ENCODE measurements at regions not wholly inside any gene's neighbourhood (a gene's known extent, or its start where the extent isn't known, plus 50 kb on each side); places are given as distances from the start of the nearest gene placed in this dataset.

DNA sequence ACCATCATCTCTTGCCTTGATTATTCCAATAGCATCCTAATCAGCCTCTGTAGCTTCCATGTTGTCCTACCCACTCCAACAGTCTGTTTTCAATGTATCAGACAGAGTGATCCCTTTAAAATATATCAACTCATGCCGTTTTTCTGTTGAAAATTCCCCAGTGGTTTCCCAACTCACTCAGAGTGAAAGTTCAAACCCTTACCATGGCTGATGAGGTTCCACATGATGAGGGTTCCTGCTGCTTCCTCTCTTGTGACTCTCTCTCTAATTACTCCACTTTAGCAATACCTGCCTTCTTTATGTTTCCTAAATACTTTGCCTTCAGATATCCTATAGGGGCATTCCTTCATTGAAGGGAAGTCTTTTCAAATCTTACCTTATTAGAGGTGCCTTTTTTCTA is 334.7 kb downstream of the PPP1R2C start:
- Histone ChIP-seq H3K27ac (replicated peaks) (no peak overlapping the region), H3K27me3 (ENCODE audit: insufficient read depth, poor library complexity, severe bottlenecking) (no peaks in the 10 kb centered on the region), H3K4me3 (replicated peaks; ENCODE audit: insufficient read depth, low read length) (no peak overlapping the region)
- TF ChIP-seq SPI1 (IDR thresholded peaks at IDR 0.05; ENCODE audit: borderline replicate concordance, low read depth) (no peak), POLR2AphosphoS5 (IDR thresholded peaks at IDR 0.05; ENCODE audit: low read depth) (no peak), GABPA (IDR thresholded peaks at IDR 0.05; ENCODE audit: low read depth) (no peak)
- TF ChIP-seq, protein P1, sequence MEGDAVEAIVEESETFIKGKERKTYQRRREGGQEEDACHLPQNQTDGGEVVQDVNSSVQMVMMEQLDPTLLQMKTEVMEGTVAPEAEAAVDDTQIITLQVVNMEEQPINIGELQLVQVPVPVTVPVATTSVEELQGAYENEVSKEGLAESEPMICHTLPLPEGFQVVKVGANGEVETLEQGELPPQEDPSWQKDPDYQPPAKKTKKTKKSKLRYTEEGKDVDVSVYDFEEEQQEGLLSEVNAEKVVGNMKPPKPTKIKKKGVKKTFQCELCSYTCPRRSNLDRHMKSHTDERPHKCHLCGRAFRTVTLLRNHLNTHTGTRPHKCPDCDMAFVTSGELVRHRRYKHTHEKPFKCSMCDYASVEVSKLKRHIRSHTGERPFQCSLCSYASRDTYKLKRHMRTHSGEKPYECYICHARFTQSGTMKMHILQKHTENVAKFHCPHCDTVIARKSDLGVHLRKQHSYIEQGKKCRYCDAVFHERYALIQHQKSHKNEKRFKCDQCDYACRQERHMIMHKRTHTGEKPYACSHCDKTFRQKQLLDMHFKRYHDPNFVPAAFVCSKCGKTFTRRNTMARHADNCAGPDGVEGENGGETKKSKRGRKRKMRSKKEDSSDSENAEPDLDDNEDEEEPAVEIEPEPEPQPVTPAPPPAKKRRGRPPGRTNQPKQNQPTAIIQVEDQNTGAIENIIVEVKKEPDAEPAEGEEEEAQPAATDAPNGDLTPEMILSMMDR (IDR thresholded peaks at IDR 0.05; ENCODE audit: insufficient read depth, low read length) = no peak
- TF ChIP-seq, protein P2, sequence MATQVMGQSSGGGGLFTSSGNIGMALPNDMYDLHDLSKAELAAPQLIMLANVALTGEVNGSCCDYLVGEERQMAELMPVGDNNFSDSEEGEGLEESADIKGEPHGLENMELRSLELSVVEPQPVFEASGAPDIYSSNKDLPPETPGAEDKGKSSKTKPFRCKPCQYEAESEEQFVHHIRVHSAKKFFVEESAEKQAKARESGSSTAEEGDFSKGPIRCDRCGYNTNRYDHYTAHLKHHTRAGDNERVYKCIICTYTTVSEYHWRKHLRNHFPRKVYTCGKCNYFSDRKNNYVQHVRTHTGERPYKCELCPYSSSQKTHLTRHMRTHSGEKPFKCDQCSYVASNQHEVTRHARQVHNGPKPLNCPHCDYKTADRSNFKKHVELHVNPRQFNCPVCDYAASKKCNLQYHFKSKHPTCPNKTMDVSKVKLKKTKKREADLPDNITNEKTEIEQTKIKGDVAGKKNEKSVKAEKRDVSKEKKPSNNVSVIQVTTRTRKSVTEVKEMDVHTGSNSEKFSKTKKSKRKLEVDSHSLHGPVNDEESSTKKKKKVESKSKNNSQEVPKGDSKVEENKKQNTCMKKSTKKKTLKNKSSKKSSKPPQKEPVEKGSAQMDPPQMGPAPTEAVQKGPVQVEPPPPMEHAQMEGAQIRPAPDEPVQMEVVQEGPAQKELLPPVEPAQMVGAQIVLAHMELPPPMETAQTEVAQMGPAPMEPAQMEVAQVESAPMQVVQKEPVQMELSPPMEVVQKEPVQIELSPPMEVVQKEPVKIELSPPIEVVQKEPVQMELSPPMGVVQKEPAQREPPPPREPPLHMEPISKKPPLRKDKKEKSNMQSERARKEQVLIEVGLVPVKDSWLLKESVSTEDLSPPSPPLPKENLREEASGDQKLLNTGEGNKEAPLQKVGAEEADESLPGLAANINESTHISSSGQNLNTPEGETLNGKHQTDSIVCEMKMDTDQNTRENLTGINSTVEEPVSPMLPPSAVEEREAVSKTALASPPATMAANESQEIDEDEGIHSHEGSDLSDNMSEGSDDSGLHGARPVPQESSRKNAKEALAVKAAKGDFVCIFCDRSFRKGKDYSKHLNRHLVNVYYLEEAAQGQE (IDR thresholded peaks at IDR 0.05; ENCODE audit: insufficient replicate concordance, low read depth) = no peak
- no peak for DNase-seq (ENCODE audit: low read depth in 1 of 2, low spot score in 1 of 2)

DNA sequence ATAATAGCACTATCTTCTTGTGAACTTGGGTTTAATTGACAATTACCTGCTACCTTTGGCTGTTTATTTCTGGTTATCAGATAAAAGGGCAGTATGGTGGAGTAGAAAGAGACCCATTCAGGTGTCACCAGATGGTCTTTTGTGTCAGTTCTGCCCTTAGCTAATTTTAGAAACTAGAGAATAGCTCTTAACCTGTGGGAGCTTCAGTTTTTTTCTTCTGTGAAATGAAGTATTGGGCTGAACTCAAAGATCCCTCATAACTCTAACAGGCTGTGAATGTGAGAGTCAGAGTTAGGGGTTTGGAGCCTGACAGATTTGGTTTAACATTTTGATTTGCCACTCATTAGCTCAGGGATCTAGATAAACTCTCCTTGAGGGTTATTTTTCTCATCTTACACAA is 335.2 kb downstream of the PPP1R2C start:
- H3K27ac ChIP-seq (replicated peaks) = no peak overlapping the region

DNA sequence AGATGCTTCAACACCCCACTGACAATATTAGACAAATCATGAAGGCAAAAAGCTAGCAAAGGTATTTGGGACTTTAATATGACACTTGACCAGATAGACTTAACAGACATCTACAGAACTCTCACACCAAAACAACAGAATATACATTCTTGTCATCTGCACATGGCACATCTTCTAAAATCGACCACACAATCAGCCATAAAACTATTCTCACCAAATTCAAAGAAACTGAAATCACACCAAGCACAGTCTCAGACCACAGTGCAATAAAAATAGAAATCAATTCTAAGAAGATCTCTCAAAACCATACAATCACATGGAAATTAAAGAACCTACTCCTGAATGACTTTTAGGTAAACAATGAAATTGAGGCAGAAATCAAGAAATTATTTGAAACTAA is 340.8 kb downstream of the PPP1R2C start:
- TF ChIP-seq GABPA (IDR thresholded peaks at IDR 0.05; ENCODE audit: low read depth) (no peak), POLR2AphosphoS5 (IDR thresholded peaks at IDR 0.05; ENCODE audit: low read depth) (no peak), SPI1 (IDR thresholded peaks at IDR 0.05; ENCODE audit: borderline replicate concordance, low read depth) (no peak)
- TF ChIP-seq, protein P1 (IDR thresholded peaks at IDR 0.05; ENCODE audit: insufficient read depth, low read length) = no peak
- TF ChIP-seq, protein P2 (IDR thresholded peaks at IDR 0.05; ENCODE audit: insufficient replicate concordance, low read depth) = no peak
- DNase-seq (ENCODE audit: low read depth in 1 of 2, low spot score in 1 of 2) = no peak

More for the DNA sequence above, 335.2 kb downstream of the PPP1R2C start:
- TF ChIP-seq, protein P1 (IDR thresholded peaks at IDR 0.05; ENCODE audit: insufficient read depth, low read length) = no peak
- no peak for TF ChIP-seq POLR2AphosphoS5 (IDR thresholded peaks at IDR 0.05; ENCODE audit: low read depth)
- no peak for TF ChIP-seq GABPA (IDR thresholded peaks at IDR 0.05; ENCODE audit: low read depth)
- TF ChIP-seq SPI1 (IDR thresholded peaks at IDR 0.05; ENCODE audit: borderline replicate concordance, low read depth) = no peak
- TF ChIP-seq, protein P2 (IDR thresholded peaks at IDR 0.05; ENCODE audit: insufficient replicate concordance, low read depth) = no peak
- no peak overlapping the region for H3K4me3 ChIP-seq (replicated peaks; ENCODE audit: insufficient read depth, low read length)
- no peak for DNase-seq (ENCODE audit: low read depth in 1 of 2, low spot score in 1 of 2)
- H3K27me3 ChIP-seq (ENCODE audit: insufficient read depth, poor library complexity, severe bottlenecking) = no peaks in the 10 kb centered on the region

More for the DNA sequence above, 340.8 kb downstream of the PPP1R2C start:
- Histone ChIP-seq H3K4me3 (replicated peaks; ENCODE audit: insufficient read depth, low read length) (no peak overlapping the region), H3K27me3 (ENCODE audit: insufficient read depth, poor library complexity, severe bottlenecking) (no peaks in the 10 kb centered on the region), H3K27ac (replicated peaks) (no peak overlapping the region)
